Panc1 (cell line): ENCODE measurements at regions not wholly inside any gene's neighbourhood (a gene's known extent, or its start where the extent isn't known, plus 50 kb on each side); places are given as distances from the start of the nearest gene placed in this dataset.

Experiments used
- ATAC-seq: fragments of 200-7000 bp; cut with Tn5 transposase; 2 replicates; pipeline ENCODE4 v1.9.1; 2020; ENCODE audit warnings: mild to moderate bottlenecking, moderate library complexity
- BruUV-seq: library from RNA; stranded (reverse); fragments of 400-500 nt; replicated peaks from 2 replicates; lab custom pipeline; 2021; lab: Mats Ljungman, UMichigan
- CTCF ChIA-PET: fragments of 300-600 bp; sonication (Branson Sonifier 250); formaldehyde crosslinking; loops from one replicate; lab custom pipeline; 2022; ENCODE audit warnings: antibody characterized with exemption; lab: Charles Lee
- POLR2A ChIA-PET: fragments of 300-600 bp; sonication (Branson Sonifier 250); formaldehyde crosslinking; loops from one replicate; lab custom pipeline; 2022; ENCODE audit warnings: antibody characterized with exemption; lab: Charles Lee
- DNase-seq: peaks from one replicate; pipeline ENCODE4 v3.0.0-alpha.2; 2010; ENCODE audit warnings: low read depth, low spot score
- H3K27ac ChIP-seq: 2 replicates; pipeline ENCODE4 v1.5.1; 2011; ENCODE audit warnings: mild to moderate bottlenecking, low read length, inconsistent platforms
- H3K27me3 ChIP-seq: fragments of 200-500 bp; sonication (Bioruptor generic); 2 replicates; pipeline ENCODE4 v1.6.0; 2014; ENCODE audit warnings: low read length, inconsistent platforms; ENCODE audit not compliant: control insufficient read depth, insufficient read depth
- H3K36me3 ChIP-seq: fragments of 200-500 bp; sonication (Bioruptor generic); 2 replicates; pipeline ENCODE4 v1.5.1; 2014; ENCODE audit warnings: inconsistent platforms, mild to moderate bottlenecking, low read length, moderate library complexity; ENCODE audit not compliant: control insufficient read depth, insufficient read depth
- H3K4me1 ChIP-seq: 2 replicates; pipeline ENCODE4 v1.5.1; 2011; ENCODE audit warnings: inconsistent platforms, mild to moderate bottlenecking, low read length, moderate library complexity; ENCODE audit not compliant: control insufficient read depth, insufficient read depth
- H3K4me3 ChIP-seq, 2 experiments: 2 replicates each; pipeline ENCODE4 v1.5.1; 2011 to 2012; ENCODE audit warnings: low read depth in 2 of 2, low read length in 2 of 2, mild to moderate bottlenecking in 2 of 2, inconsistent platforms in 1 of 2, moderate library complexity in 1 of 2
- H3K9me3 ChIP-seq: fragments of 200-500 bp; sonication (Bioruptor generic); 2 replicates; pipeline ENCODE4 v1.5.1; 2014; ENCODE audit warnings: low read depth, mild to moderate bottlenecking, inconsistent platforms, low read length, moderate library complexity; ENCODE audit not compliant: control insufficient read depth, insufficient read depth
- POLR2AphosphoS5 ChIP-seq: IDR thresholded peaks from 2 replicates; pipeline ENCODE4 v1.6.1; 2012; ENCODE audit warnings: mild to moderate bottlenecking, low read depth, low read length, moderate library complexity
- SIN3A ChIP-seq: IDR thresholded peaks from 2 replicates; pipeline ENCODE4 v1.6.1; 2012; ENCODE audit warnings: low read depth, mild to moderate bottlenecking, low read length, moderate library complexity, borderline replicate concordance; ENCODE audit not compliant: insufficient read depth
- TCF7L2 ChIP-seq: IDR thresholded peaks from 2 replicates; pipeline ENCODE4 v1.6.1; 2011; ENCODE audit warnings: mild to moderate bottlenecking, low read depth, low read length, inconsistent platforms
- in situ Hi-C: cut with HindIII; loops from 2 replicates; pipeline ENCODE4 v1.10.0; 2016; ENCODE audit warnings: low sequenced_read_pairs, low pct_unique_long_range_greater_than_20kb
- intact Hi-C: fragments of 100-400 bp; cut with micrococcal nuclease; formaldehyde crosslinking; loops from one replicate; pipeline ENCODE4 v1.10.0; 2022; ENCODE audit not compliant: unreplicated experiment
- TF ChIP-seq, protein P1 (sequence below): fragments of 450-650 bp; IDR thresholded peaks from 2 replicates; pipeline ENCODE4 v1.5.1; 2017; ENCODE audit warnings: mild to moderate bottlenecking
- TF ChIP-seq, protein P2 (sequence below), 2 experiments: IDR thresholded peaks; 2 replicates each; pipeline ENCODE4 v1.6.1; 2011 to 2012; ENCODE audit warnings: low read depth in 2 of 2, control low read depth in 1 of 2, low read length in 1 of 2, mild to moderate bottlenecking in 1 of 2, moderate library complexity in 1 of 2; ENCODE audit not compliant: insufficient read depth in 1 of 2

DNA sequence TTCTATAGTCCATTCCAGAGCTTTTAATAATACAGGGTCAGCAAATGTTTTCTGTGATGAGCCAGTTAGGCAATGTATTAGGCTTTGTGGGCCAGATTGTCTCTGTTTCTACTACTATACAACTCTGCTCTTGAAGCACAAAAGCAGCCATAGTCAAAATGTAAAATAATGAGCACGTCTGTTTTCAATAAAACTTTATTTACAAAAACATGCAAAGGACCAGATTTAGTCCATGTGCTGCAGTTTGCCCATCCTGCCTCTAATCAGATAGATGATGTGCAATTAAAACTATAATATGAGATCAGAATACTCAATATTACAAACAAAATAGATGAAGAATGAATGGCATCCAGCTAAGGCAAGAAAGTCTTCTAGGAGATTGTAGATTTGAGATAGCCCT is 127.8 kb upstream of the FRMPD4 start:
- no peaks in the 10 kb centered on the region for H3K27me3 ChIP-seq
- ChIA-PET CTCF (no interaction called here), POLR2A (no interaction called here)
- intact Hi-C loops = no loop called here
- H3K9me3 ChIP-seq = no peaks in the 10 kb centered on the region
- H3K4me3 ChIP-seq = no peak overlapping the region
- H3K36me3 ChIP-seq = no peaks in the 10 kb centered on the region
- BruUV-seq = no TSS peak
- no peak for ATAC-seq
- DNase-seq = no peak
- H3K4me1 ChIP-seq = no peaks in the 10 kb centered on the region
- H3K27ac ChIP-seq = no peak overlapping the region
- in situ Hi-C loops = no loop called here
- no peak for TF ChIP-seq POLR2AphosphoS5
- TF ChIP-seq, protein P1, sequence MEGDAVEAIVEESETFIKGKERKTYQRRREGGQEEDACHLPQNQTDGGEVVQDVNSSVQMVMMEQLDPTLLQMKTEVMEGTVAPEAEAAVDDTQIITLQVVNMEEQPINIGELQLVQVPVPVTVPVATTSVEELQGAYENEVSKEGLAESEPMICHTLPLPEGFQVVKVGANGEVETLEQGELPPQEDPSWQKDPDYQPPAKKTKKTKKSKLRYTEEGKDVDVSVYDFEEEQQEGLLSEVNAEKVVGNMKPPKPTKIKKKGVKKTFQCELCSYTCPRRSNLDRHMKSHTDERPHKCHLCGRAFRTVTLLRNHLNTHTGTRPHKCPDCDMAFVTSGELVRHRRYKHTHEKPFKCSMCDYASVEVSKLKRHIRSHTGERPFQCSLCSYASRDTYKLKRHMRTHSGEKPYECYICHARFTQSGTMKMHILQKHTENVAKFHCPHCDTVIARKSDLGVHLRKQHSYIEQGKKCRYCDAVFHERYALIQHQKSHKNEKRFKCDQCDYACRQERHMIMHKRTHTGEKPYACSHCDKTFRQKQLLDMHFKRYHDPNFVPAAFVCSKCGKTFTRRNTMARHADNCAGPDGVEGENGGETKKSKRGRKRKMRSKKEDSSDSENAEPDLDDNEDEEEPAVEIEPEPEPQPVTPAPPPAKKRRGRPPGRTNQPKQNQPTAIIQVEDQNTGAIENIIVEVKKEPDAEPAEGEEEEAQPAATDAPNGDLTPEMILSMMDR = no peak
- TF ChIP-seq TCF7L2 = no peak
- TF ChIP-seq, protein P2, sequence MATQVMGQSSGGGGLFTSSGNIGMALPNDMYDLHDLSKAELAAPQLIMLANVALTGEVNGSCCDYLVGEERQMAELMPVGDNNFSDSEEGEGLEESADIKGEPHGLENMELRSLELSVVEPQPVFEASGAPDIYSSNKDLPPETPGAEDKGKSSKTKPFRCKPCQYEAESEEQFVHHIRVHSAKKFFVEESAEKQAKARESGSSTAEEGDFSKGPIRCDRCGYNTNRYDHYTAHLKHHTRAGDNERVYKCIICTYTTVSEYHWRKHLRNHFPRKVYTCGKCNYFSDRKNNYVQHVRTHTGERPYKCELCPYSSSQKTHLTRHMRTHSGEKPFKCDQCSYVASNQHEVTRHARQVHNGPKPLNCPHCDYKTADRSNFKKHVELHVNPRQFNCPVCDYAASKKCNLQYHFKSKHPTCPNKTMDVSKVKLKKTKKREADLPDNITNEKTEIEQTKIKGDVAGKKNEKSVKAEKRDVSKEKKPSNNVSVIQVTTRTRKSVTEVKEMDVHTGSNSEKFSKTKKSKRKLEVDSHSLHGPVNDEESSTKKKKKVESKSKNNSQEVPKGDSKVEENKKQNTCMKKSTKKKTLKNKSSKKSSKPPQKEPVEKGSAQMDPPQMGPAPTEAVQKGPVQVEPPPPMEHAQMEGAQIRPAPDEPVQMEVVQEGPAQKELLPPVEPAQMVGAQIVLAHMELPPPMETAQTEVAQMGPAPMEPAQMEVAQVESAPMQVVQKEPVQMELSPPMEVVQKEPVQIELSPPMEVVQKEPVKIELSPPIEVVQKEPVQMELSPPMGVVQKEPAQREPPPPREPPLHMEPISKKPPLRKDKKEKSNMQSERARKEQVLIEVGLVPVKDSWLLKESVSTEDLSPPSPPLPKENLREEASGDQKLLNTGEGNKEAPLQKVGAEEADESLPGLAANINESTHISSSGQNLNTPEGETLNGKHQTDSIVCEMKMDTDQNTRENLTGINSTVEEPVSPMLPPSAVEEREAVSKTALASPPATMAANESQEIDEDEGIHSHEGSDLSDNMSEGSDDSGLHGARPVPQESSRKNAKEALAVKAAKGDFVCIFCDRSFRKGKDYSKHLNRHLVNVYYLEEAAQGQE (IDR thresholded peaks at IDR 0.05; ENCODE audit: insufficient read depth in 1 of 2, low read depth in 2 of 2, low read length in 1 of 2) = no peak
- TF ChIP-seq SIN3A = no peak

DNA sequence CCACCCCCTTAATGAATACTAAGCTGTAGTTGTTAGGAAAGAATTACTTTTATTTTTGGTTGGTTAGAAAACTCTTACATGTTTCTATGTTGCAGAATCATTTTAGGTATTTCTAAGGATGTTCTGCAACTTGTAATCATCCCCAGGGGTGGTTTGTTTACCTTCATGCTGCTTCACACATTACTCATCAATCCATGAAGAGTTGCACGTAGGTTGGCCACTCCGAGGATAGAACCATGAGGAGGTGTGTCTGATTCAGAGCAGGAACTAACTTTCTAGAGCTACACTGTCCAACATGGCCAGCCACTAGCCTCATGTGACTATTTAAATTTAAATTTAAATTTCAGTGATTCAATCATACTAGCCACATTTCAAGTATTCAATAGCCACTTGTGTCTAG is 127.2 kb upstream of the FRMPD4 start:
- intact Hi-C loops = no loop called here

More for the DNA sequence above, 127.2 kb upstream of the FRMPD4 start:
- CTCF ChIA-PET = no interaction called here
- Histone ChIP-seq H3K36me3 (no peaks in the 10 kb centered on the region), H3K9me3 (no peaks in the 10 kb centered on the region), H3K27ac (no peak overlapping the region), H3K4me3 (no peak overlapping the region), H3K4me1 (no peaks in the 10 kb centered on the region), H3K27me3 (no peaks in the 10 kb centered on the region)
- TF ChIP-seq, protein P1 = no peak
- TF ChIP-seq POLR2AphosphoS5 (no peak), SIN3A (no peak), TCF7L2 (no peak)
- TF ChIP-seq, protein P2 (IDR thresholded peaks at IDR 0.05; ENCODE audit: insufficient read depth in 1 of 2, low read depth in 2 of 2, low read length in 1 of 2) = no peak
- ATAC-seq = no peak
- in situ Hi-C loops = no loop called here
- BruUV-seq = no TSS peak
- DNase-seq = no peak
- POLR2A ChIA-PET = no interaction called here
